H1 (cell line): ENCODE measurements at regions not wholly inside any gene's neighbourhood (a gene's known extent, or its start where the extent isn't known, plus 50 kb on each side); places are given as distances from the start of the nearest gene placed in this dataset.

Experiments used
- CHD2 ChIP-seq: IDR thresholded peaks from 2 replicates; pipeline ENCODE4 v1.6.1; 2012; ENCODE audit warnings: low read length, improper control_type of control experiment
- CHD7 ChIP-seq: fragments of 300-600 bp; sonication (generic); IDR thresholded peaks from 2 replicates; pipeline ENCODE4 v1.7.1; 2012; ENCODE audit warnings: low read length, moderate library complexity, mild to moderate bottlenecking, inconsistent platforms; ENCODE audit not compliant: insufficient replicate concordance
- MAFK ChIP-seq: IDR thresholded peaks from 2 replicates; pipeline ENCODE4 v1.6.1; 2012; ENCODE audit warnings: low read depth, mild to moderate bottlenecking, improper control_type of control experiment, low read length
- RXRA ChIP-seq: IDR thresholded peaks from 2 replicates; pipeline ENCODE4 v1.6.1; 2011; ENCODE audit warnings: low read depth, mild to moderate bottlenecking, low read length, moderate library complexity; ENCODE audit not compliant: insufficient read depth

DNA sequence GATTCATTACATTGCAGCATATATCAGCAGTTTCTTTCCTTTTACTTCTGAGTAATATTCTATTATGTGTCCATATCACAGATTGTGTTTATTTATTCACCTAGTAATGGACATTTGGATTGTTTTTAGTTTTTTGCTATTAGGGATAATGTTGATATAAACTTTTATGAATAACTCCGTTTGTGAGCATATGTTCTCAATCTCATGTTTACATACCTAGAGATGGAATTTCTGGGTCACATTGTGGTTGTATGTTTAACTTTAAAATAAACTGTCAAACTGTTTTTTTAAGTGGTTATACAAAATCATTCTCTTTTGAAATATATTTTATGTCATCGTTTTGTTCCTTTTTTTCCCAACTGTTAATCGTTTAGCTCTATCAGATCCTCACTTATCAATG, 311.6 kb downstream of the MMUT start (continued):
- TF ChIP-seq CHD7 (no peak), MAFK (no peak), CHD2 (no peak), RXRA (no peak)
- TF ChIP-seq, all 59 proteins: peak for 0
